ENCODE measurements at regions not wholly inside any gene's neighbourhood (a gene's known extent, or its start where the extent isn't known, plus 50 kb on each side); places are given as distances from the start of the nearest gene placed in this dataset.

DNA sequence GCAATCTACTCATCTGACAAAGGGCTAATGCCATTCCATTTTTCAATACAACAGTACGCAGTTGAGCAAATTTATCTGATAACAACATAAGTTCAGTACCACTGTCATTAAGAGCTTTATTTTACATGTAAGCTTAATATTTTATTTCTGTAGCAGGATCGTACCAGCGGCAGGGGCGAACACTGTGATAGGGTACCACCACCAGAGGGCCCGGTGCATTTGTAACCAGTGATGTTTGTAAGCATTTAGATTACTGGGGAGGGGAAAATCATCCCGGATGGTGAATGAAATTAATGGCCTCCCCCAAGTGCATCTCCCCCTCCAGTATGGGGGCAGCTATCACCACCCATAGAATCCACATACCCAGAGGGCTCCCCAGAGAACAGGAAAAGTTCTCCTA lies 179.0 kb downstream of the ADGRA3 start:
- H3K4me3 ChIP-seq (ENCODE audit: low read depth, low read length), result no peak overlapping the region
- TF ChIP-seq, protein P1, sequence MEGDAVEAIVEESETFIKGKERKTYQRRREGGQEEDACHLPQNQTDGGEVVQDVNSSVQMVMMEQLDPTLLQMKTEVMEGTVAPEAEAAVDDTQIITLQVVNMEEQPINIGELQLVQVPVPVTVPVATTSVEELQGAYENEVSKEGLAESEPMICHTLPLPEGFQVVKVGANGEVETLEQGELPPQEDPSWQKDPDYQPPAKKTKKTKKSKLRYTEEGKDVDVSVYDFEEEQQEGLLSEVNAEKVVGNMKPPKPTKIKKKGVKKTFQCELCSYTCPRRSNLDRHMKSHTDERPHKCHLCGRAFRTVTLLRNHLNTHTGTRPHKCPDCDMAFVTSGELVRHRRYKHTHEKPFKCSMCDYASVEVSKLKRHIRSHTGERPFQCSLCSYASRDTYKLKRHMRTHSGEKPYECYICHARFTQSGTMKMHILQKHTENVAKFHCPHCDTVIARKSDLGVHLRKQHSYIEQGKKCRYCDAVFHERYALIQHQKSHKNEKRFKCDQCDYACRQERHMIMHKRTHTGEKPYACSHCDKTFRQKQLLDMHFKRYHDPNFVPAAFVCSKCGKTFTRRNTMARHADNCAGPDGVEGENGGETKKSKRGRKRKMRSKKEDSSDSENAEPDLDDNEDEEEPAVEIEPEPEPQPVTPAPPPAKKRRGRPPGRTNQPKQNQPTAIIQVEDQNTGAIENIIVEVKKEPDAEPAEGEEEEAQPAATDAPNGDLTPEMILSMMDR (IDR thresholded peaks at IDR 0.05; ENCODE audit: insufficient read depth, low read length), result no peak
- DNase-seq (ENCODE audit: low read depth), result no peak

DNA sequence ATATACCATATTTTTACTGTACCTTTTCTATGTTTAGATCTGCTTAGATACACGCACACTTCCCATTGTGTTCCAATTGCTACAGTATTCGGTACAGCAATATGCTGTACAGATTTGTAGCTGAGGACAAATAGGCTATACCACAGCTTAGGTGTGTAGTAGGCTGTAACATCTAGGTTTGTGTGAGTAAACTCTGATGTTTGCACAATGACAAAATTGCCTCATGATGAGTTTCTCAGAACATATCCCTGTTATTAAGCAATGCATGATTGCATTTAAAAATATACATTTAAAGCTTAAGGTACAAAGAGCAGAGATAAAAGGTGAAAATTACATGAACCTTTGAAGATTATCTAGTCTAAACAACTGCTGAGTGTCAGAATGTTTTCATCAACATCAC lies 181.7 kb downstream of the ADGRA3 start:
- TF ChIP-seq, protein P1 (IDR thresholded peaks at IDR 0.05; ENCODE audit: insufficient read depth, low read length), result no peak
- no peak overlapping the region for H3K4me3 ChIP-seq (ENCODE audit: low read depth, low read length)
- no peak for DNase-seq (ENCODE audit: low read depth)

DNA sequence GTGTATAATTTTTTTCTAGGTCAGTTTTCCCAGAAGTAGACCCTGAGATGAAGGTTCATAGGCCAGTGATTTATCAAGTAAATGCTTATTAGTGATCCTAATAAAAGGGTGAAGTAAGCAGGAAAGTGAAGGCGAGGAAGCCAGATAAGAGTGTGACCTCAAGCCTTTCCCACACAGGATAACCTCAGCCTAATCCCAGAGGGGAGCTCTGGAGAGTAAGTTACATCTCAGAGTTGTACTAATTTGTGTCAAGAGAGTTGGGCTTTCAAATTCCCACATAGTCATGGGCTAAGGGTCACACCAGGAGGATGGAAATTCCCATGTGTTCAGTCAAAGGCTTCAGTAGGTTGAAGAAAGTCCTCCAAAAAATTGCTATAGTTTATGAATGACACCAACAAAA lies 191.4 kb downstream of the ADGRA3 start:
- no peak for DNase-seq (ENCODE audit: low read depth)
- TF ChIP-seq, protein P1 (IDR thresholded peaks at IDR 0.05; ENCODE audit: insufficient read depth, low read length), result no peak
- H3K4me3 ChIP-seq (ENCODE audit: low read depth, low read length), result no peak overlapping the region

DNA sequence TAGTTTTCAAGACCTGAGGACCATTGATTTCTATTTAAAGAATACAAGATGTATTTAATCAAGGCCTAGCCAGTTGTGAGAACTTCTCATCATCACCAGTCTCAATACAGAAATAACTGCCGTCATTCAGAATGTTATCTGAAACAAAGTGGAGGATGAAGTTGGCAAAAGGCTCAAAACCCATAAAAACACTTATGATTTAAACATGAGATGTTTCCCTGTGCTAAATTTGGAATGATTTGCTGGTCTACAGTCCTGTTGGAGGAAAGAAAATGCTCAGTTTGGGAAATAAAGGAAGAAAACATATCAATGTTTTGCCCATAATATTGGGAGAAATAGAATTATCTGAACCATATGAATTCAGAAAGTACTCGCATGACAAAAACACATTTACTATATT lies 192.2 kb downstream of the ADGRA3 start:
- no peak for DNase-seq (ENCODE audit: low read depth)
- TF ChIP-seq, protein P1 (IDR thresholded peaks at IDR 0.05; ENCODE audit: insufficient read depth, low read length), result no peak
- no peak overlapping the region for H3K4me3 ChIP-seq (ENCODE audit: low read depth, low read length)

DNA sequence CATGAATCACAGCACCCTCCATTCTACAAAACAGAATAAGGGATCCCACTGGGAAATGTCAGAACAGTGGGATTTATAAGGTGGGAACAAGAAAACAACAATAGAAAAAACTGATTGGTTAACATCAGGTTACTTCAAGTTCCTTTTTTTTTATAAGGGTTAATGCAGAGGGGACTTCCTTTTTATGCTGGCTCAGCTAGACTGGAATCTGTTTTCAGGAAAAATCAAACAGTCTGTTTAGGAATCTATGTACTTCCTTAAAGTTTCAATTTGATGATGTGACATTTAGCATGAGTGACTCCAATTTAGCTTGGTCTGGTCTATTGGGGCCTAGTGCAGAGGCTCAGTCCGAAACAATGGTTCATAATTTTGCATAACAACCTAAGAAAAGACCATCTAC lies 192.9 kb downstream of the ADGRA3 start:
- DNase-seq (ENCODE audit: low read depth), result no peak
- H3K4me3 ChIP-seq (ENCODE audit: low read depth, low read length), result no peak overlapping the region
- TF ChIP-seq, protein P1 (IDR thresholded peaks at IDR 0.05; ENCODE audit: insufficient read depth, low read length), result no peak

DNA sequence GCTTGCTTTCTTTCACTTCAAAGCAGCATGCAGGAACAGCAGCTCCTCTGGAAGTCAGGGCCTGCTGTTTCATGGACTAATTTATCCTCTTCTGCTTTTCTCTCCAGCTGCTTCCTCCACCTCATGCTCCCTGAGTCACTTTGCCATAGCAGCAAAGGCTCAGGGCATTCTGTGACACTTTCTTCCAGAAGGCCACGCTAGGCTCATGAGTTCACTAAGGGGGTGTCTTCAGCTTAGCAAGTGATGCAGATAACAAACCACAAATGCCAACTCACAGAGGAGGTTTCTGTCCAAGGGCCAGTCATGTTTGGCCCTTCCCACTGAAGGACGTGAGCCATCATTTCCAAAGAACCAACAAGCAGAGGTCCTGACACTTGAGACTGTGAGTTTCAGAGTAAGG lies 200.2 kb downstream of the ADGRA3 start:
- TF ChIP-seq, protein P1 (IDR thresholded peaks at IDR 0.05; ENCODE audit: insufficient read depth, low read length), result no peak
- H3K4me3 ChIP-seq (ENCODE audit: low read depth, low read length), result no peak overlapping the region
- DNase-seq (ENCODE audit: low read depth), result peak; percentile 14

DNA sequence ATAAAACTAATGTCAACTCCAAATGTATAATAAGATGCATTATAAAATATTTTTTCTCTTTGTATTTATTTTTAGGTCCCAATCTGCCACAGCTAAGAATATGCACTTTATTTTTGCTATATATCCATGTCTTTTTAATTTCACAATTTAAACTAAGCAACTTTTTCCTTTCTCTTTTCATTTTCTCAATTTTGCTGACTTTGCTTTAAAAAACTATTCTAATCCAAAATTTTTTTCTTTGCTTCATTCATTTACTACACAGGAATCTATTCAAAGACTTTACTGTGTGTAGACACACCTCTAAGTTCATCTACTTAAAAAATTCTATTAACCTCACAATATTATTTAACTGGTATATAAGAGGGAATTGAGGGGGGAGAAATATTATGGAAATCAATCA lies 201.9 kb downstream of the ADGRA3 start:
- TF ChIP-seq, protein P1 (IDR thresholded peaks at IDR 0.05; ENCODE audit: insufficient read depth, low read length), result no peak
- H3K4me3 ChIP-seq (ENCODE audit: low read depth, low read length), result no peak overlapping the region

More for the DNA sequence above, 201.9 kb downstream of the ADGRA3 start:
- no peak for DNase-seq (ENCODE audit: low read depth)
